HG02970 (cell line): ENCODE measurements at regions not wholly inside any gene's neighbourhood (a gene's known extent, or its start where the extent isn't known, plus 50 kb on each side); places are given as distances from the start of the nearest gene placed in this dataset.

Experiments used
- ATAC-seq: cut with Tn5 transposase; IDR thresholded peaks from one replicate; pipeline ENCODE4 v1.9.1; 2021; ENCODE audit warnings: mild to moderate bottlenecking, moderate library complexity, moderate number of reproducible peaks; ENCODE audit not compliant: unreplicated experiment, low FRiP score

DNA sequence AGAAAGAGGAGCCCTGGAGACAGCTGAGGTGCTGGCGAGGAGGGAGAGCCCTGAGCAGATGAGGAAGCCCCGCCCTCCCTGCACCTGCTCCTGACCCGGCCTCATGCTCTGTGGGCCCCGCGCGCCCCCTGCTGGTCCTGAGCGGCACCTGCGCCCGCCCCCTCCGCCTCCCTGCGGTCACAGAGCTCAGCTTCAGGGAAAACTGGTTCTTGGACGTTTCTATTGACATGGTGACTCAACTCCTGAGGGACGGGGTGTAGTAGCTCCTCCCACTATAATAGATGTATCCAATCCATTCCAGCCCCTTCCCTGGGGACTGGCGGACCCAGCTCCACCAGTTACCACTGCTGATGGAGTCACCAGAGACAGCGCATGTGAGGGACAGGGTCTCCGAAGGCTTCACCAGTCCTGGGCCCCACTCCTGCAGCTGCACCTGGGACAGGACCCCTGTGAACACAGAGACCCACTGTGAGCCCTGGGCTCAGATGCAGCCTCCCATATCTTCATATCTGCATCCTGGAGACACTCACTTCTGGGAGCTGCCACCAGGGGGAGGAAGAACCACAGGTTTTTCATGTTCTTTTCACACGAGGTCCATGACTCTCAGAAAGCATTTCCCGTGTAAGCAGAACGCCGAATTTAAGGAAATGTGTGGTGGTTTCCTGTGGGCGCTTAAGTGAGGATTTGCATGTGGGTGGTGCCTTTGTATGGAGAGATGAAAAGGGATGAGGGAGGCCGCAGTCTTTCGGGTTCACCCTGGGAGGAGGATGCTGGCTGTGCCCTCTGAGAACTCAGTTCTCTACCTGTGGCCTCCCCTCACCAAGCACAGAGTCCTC, 1346.4 kb downstream of the TMEM121 start:
- no peak for ATAC-seq

DNA sequence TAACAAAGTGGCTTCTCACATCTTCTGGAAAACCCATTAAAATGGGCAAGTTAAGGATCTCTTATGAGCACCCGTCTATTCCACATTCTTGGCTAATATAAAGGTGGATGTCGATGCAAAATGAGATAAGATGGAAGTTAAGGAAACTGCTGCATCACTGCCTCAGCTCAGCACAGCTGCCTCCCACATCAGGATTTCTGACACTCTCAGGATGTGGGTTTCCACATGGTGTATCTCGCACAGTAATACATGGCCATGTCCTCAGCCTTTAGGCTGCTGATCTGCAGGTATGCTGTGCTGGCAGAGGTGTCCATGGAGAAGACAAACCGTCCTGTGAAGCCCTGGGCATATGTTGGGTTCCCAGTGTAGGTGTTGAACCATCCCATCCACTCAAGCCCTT, 1348.0 kb downstream of the TMEM121 start:
- ATAC-seq = no peak

DNA sequence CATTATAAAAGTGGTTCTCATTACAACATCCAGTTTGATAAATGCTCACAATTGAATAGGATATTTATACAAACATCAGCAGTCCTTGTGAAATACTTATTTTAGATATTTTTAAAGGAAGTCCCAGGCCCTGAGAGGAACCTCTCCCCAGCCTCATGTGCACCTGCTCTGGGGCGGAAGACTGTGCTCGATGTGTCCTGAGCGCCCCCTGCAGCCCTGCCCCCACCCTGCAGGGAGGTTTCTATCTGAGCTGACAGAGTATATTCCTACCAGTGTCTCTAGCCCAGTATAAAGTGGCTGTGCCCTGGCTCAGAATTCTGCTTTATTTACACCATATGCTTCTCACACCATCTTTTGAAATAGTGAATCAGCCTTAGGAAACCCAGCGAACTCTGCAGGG, 1349.1 kb downstream of the TMEM121 start:
- ATAC-seq = no peak

DNA sequence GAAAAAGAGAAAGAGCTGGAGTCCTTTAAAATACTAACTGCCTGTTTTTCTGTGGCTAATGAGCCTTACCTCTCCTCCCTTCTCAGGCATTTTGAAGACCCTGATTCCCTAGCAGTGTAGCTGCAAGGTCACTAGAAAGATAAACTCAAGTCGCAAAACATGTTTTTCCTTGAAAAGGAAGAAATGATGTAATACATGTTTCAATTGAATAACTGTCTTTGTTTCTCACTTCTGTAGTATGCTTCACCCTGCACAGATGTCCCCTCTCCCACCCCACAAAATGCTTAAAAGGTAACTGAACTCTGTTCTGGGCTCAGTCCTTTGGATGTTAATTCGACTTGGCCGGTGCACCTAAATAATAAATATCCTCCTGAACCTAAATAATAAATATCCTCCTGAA, 1350.3 kb downstream of the TMEM121 start:
- ATAC-seq = no peak

DNA sequence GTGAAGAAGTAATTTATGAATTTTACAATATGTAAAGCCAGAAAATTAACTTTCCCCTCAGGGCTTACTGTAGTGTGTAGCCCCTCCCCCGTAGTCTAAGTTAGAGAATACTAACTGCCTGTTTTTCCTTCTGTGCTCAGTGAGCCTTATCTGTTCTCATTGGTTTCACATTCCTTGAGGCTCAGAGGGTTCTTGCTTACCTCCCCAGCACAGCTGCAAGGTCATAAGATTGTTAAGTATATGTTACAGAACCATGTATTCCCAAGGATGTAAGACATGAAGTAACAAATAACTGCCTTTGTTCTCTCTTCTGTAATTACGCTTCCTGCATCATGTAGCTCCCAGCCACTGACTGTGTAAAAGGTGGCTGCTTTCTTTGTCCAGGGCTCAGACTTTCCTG, 1351.1 kb downstream of the TMEM121 start:
- ATAC-seq = no peak

DNA sequence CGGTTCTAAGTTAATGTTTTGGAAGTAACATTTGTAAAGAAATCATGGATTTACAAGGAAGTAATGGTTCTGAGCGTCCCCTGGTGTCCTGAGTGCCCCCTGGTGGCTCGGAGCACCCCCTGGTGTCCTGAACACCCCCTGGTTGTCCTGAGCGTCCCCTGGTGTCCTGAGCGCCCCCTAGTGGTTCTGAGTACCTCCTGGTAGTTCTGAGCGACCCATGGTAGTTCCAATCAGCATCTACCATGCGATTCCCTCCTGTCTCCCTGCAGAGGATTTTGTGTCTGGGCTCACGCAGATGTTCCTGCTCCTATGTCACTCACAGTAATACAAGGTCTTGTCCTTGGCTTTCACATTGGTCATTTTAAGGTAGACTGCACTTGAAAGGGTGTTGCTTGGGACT, 1352.9 kb downstream of the TMEM121 start:
- no peak for ATAC-seq

DNA sequence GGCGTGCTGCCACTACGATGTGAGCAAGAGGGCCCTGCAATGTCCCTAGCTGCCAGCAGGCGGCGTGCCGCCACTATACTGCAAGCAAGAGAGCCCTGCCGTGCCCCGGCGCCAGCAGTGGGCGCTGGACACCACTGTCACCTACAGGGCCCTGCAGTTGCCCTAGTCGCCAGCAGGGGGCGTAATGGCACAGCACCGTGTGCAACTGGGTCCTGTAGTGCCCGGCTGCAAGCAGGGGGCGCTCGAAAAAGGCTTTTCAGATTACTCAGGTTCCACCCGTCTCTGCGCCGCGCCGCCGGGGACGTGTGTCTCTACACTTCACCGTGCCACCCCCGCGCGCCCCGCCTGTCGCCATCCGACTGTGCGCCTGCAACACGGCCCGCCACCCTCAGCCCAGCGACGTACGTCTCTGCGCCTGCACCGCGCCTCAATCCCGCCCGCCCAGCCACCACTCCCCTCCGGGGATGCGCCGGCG, 1356.9 kb downstream of the TMEM121 start:
- no peak for ATAC-seq
